ENCODE measurements at regions not wholly inside any gene's neighbourhood (a gene's known extent, or its start where the extent isn't known, plus 50 kb on each side); places are given as distances from the start of the nearest gene placed in this dataset.

DNA sequence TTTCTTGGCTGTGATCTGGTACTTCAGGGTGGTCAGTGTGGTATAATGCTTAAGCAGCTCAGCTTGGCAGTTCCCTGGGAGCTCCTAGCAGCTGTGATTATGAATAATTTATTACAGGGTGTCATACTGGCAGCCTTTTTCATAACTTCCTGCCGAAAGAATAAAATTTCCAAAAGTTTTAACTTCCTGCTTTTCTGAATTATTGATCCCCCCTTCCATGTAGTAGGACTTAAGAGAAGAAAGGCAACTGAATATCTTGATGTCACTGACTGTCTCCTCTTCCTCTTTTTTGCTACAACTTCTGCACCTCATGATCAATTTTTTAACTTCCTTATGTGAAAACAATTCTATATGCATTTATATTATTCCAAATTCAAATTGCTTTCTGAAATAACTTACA is 74.3 kb upstream of the SPEF2 start:
- TF ChIP-seq, protein P1, sequence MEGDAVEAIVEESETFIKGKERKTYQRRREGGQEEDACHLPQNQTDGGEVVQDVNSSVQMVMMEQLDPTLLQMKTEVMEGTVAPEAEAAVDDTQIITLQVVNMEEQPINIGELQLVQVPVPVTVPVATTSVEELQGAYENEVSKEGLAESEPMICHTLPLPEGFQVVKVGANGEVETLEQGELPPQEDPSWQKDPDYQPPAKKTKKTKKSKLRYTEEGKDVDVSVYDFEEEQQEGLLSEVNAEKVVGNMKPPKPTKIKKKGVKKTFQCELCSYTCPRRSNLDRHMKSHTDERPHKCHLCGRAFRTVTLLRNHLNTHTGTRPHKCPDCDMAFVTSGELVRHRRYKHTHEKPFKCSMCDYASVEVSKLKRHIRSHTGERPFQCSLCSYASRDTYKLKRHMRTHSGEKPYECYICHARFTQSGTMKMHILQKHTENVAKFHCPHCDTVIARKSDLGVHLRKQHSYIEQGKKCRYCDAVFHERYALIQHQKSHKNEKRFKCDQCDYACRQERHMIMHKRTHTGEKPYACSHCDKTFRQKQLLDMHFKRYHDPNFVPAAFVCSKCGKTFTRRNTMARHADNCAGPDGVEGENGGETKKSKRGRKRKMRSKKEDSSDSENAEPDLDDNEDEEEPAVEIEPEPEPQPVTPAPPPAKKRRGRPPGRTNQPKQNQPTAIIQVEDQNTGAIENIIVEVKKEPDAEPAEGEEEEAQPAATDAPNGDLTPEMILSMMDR (IDR thresholded peaks at IDR 0.05 in 8 of 11, conservative IDR thresholded peaks at IDR 0.05 in 3 of 11) = no peak
- no peak for TF ChIP-seq POLR2A (IDR thresholded peaks at IDR 0.05)
- TF ChIP-seq POLR2AphosphoS5 (IDR thresholded peaks at IDR 0.05) = no peak

All from spleen (tissue), 7 donors.